ENCODE measurements at regions not wholly inside any gene's neighbourhood (a gene's known extent, or its start where the extent isn't known, plus 50 kb on each side); places are given as distances from the start of the nearest gene placed in this dataset.

DNA sequence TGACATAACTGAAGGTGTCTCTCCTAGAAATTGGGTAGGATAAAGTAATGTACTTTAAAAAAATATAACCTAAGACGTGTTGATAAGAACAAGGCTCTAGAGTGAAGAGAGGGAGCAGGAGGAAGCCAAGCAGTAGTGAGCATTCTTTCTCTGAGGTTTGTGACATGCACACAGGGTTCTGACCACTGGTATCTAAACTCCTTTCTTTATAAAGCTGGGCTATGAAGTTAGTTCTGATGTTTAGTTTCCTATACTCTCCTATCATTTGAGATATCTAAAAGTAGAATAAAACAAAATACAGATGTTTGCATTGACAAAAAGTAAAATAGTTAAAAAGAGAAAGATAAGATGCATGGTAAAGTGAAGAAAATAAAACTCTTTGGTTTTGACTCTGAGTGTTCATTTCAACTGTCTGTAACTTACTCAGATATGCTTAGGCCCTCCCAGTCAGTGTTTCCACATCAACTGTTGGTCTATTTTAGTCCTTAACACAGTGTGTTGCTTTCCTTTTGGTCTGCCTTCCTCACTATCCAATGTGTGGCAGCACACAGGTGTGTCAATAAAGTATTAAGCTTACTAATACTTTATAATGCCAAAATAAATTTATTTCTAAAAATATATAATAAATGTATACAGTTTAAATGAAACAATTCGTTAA, 543.5 kb downstream of the PTPRC start:
- DNase-seq (no peak), ATAC-seq (replicated peaks in 1 of 2) (peak; percentile 67 to 74)
- Mint-ChIP-seq H3K36me3 (ENCODE audit: insufficient read depth in 2 of 2) (no peaks in the 10 kb centered on the region), H3K27me3 (ENCODE audit: low read depth) (no peaks in the 10 kb centered on the region), H3K9me3 (no peaks in the 10 kb centered on the region), H3K27ac (no peak overlapping the region), H3K4me3 (no peak overlapping the region), H3K4me1 (ENCODE audit: low read depth) (peaks cover 13% of the 10 kb centered on the region)

DNA sequence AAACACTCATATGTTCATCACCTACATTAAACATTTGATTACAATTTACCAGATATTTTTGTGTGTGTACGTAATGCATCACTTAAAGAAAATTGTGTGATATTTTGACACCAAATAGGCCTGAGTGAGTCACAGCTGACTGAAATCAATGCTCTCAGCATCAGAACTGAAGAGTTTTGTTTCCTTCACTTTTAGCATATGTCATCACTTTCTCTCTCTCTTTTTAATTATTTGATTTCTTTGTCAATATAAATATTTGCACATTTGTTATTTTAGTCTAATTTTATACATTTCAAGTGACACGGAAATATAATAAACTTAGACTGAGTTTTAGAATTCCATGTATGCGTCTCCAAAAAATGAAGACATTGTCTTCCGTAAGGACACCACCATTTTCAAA, 545.3 kb downstream of the PTPRC start:
- Mint-ChIP-seq H3K4me1 (ENCODE audit: low read depth) (peaks cover 13% of the 10 kb centered on the region), H3K27ac (no peak overlapping the region), H3K9me3 (no peaks in the 10 kb centered on the region), H3K27me3 (ENCODE audit: low read depth) (no peaks in the 10 kb centered on the region), H3K36me3 (ENCODE audit: insufficient read depth in 2 of 2) (no peaks in the 10 kb centered on the region), H3K4me3 (no peak overlapping the region)
- ATAC-seq (replicated peaks in 1 of 2) (no peak), DNase-seq (no peak)

DNA sequence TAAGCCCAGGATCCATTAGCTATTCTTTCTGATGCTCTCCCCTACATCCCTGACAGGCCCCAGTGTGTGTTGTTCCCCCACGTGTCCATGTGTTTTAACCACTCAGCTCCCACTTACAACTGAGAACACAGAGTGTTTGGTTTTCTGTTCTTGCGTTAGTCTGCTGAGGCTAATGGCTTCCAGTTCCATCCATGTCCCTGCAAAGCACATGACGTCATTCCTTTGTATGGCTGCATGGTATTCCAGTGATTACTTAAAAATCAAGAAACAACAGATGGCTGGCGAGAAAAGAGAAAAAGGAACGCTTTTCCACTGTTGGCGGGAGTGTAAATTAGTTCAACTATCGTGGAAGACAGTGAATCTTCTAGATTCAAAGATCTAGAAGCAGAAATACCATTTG, 556.0 kb downstream of the PTPRC start:
- no peak overlapping the region for H3K27ac Mint-ChIP-seq
- ATAC-seq (replicated peaks in 1 of 2) (no peak), DNase-seq (no peak)
- H3K9me3 Mint-ChIP-seq = peaks cover 1 to 2% of the 10 kb centered on the region in 2 donors
- no peaks in the 10 kb centered on the region for H3K4me1 Mint-ChIP-seq (ENCODE audit: low read depth)
- H3K36me3 Mint-ChIP-seq (ENCODE audit: insufficient read depth in 2 of 2) = peaks cover 1 to 2% of the 10 kb centered on the region in 2 donors
- no peaks in the 10 kb centered on the region for H3K27me3 Mint-ChIP-seq (ENCODE audit: low read depth)
- H3K4me3 Mint-ChIP-seq = no peak overlapping the region

DNA sequence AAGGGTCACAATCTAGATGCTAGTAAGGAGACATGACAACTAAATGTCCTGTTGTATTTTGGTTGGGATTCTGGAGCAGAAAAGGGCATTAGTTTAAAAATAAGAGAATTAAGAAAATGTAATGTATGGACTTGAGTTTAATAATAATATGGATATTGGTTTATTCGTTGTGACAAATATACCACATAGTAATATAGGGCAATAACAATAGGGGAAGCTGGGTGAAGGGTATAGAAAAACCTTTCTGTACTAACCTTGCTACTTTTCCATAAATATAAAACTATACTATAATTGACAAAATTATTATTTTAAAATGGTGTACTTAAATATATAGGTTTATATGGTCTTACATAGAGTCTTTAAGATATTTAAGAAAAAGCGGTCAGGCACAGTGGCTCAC, 558.9 kb downstream of the PTPRC start:
- no peak overlapping the region for H3K4me3 Mint-ChIP-seq
- no peaks in the 10 kb centered on the region for H3K27me3 Mint-ChIP-seq (ENCODE audit: low read depth)
- H3K27ac Mint-ChIP-seq = no peak overlapping the region
- DNase-seq (no peak), ATAC-seq (replicated peaks in 1 of 2) (no peak)
- H3K4me1 Mint-ChIP-seq (ENCODE audit: low read depth) = no peaks in the 10 kb centered on the region
- peaks cover 1 to 2% of the 10 kb centered on the region in 2 donors for H3K9me3 Mint-ChIP-seq
- H3K36me3 Mint-ChIP-seq (ENCODE audit: insufficient read depth in 2 of 2) = peaks cover 1 to 2% of the 10 kb centered on the region in 2 donors

DNA sequence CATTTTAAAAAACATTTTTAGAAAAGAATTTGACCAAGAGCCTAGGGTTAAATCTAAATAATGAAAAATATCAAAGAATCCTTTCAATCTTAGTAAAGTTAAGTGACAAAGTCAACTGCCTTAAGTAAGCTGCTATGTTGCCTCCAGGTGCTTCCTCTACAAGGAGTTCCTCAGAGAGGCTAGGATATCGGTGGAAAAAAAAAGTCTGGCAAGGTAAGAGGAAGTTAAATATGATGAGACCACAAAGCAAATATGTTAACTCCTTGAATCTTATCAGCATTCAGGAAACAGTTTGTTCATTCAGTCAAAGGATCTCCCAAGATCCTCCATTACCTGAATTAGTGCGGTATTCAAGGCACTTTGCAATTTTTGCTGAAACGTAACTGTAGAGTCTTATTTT, 563.5 kb downstream of the PTPRC start:
- DNase-seq (no peak), ATAC-seq (replicated peaks in 1 of 2) (no peak)
- no peak overlapping the region for H3K4me3 Mint-ChIP-seq
- no peaks in the 10 kb centered on the region for H3K4me1 Mint-ChIP-seq (ENCODE audit: low read depth)
- no peaks in the 10 kb centered on the region for H3K9me3 Mint-ChIP-seq
- no peaks in the 10 kb centered on the region for H3K27me3 Mint-ChIP-seq (ENCODE audit: low read depth)
- no peaks in the 10 kb centered on the region for H3K36me3 Mint-ChIP-seq (ENCODE audit: insufficient read depth in 2 of 2)
- H3K27ac Mint-ChIP-seq = no peak overlapping the region

DNA sequence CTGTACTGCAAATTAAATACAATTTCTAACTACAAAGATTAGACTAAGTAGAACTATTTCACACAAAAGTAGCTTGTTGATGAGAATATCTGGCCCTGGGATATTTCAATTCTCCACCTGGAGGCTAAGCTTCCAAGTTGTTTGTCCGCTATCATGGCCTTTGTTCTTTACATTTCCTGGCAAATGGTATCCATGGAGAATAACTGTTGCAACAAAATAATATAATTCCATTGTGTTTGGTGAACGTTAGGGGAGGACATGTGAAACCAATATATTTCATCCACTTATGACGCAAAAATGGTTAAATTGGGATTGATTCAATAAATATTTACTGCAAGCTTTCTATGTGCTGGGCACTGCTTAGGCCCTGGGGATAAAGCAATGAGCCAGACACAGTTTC, 565.4 kb downstream of the PTPRC start:
- H3K9me3 Mint-ChIP-seq = no peaks in the 10 kb centered on the region
- H3K27ac Mint-ChIP-seq = no peak overlapping the region
- no peak for ATAC-seq (replicated peaks in 1 of 2)
- DNase-seq = no peak
- H3K36me3 Mint-ChIP-seq (ENCODE audit: insufficient read depth in 2 of 2) = no peaks in the 10 kb centered on the region
- no peaks in the 10 kb centered on the region for H3K4me1 Mint-ChIP-seq (ENCODE audit: low read depth)
- no peaks in the 10 kb centered on the region for H3K27me3 Mint-ChIP-seq (ENCODE audit: low read depth)
- H3K4me3 Mint-ChIP-seq = no peak overlapping the region

DNA sequence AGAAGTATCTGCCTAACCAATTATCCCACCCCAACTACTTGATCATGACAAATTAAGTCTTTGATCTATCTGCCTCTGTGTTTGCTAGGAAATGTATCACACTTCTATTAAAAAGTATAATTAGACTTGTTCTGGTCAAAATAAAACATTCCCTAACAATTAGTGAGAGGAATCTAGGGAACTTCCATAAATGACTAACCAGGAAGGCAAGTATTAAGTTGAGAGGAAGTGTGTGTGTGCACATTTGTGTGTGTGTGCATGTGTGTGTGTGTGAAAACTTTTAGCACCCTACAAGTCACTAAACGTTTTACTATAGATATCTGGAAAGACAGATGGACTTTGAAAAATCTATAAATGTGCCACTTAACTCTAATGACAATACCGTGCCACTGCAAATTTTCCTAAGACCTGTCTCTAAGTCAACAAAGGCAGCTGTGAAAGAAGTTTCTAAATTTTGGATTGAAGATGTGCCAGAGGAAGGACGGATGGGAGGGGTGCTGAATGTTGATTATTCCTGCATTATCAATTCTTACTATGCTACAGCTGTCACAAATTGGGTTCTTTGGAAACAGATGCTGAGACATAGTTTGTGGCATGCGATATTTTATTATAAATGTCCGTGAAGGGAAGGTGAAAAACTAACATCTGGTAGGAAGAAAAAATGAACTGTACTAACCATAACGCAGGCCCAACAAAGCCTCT, 567.1 kb downstream of the PTPRC start:
- Mint-ChIP-seq H3K4me1 (ENCODE audit: low read depth) (no peaks in the 10 kb centered on the region), H3K27ac (no peak overlapping the region), H3K36me3 (ENCODE audit: insufficient read depth in 2 of 2) (no peaks in the 10 kb centered on the region), H3K4me3 (no peak overlapping the region), H3K9me3 (peaks cover 0 to 2% of the 10 kb centered on the region in 2 donors), H3K27me3 (ENCODE audit: low read depth) (no peaks in the 10 kb centered on the region)
- DNase-seq (no peak), ATAC-seq (replicated peaks in 1 of 2) (no peak)

DNA sequence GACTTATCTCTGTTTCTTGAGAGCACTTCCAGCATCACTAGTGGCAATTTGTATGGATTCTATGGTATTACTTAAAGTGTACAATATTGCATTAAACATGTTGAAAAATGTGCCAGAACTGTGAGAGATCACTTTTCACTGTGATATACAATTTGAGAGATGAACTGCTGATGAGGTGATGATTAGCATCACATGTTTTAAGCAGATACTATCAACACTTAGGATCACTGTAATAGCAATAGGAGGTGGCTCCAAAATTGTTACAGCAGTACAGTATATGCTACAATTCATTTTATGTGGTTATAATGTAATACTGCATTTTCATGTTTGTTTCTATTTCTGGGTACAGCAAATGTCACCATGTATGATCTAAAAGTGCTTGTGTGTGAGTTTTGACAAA, 570.0 kb downstream of the PTPRC start:
- Mint-ChIP-seq H3K36me3 (ENCODE audit: insufficient read depth in 2 of 2) (no peaks in the 10 kb centered on the region), H3K27ac (no peak overlapping the region), H3K4me3 (no peak overlapping the region), H3K27me3 (ENCODE audit: low read depth) (no peaks in the 10 kb centered on the region), H3K4me1 (ENCODE audit: low read depth) (no peaks in the 10 kb centered on the region), H3K9me3 (peaks cover 0 to 2% of the 10 kb centered on the region in 2 donors)
- DNase-seq = no peak
- ATAC-seq (replicated peaks in 1 of 2) = no peak

DNA sequence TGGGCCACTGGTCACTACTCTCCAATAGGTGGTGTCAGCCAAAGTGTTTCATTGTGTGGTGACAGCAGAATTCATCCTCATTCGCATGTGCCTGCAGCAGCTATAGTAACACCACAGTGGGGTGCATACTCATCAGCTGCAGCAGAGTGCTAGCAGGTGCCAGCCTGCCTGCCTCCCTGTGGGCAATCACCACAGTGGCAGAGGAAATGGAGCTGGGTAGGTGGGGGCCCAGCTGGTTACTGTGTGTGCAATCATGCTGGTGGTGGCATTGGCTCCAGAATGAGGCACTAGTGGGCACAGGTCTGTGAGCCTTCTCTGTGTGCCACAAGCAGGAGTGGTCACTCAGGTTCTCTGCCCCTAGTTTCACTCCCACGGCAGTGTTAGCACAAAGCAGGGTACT, 579.2 kb downstream of the PTPRC start:
- Mint-ChIP-seq H3K4me3 (no peak overlapping the region), H3K4me1 (ENCODE audit: low read depth) (peaks cover 5% of the 10 kb centered on the region), H3K27ac (no peak overlapping the region), H3K9me3 (peaks cover 3 to 4% of the 10 kb centered on the region in 2 donors), H3K36me3 (ENCODE audit: insufficient read depth in 2 of 2) (peaks cover 0 to under 1% of the 10 kb centered on the region in 2 donors), H3K27me3 (ENCODE audit: low read depth) (no peaks in the 10 kb centered on the region)
- DNase-seq = no peak
- peak; percentile 36 to 70 for ATAC-seq (replicated peaks in 1 of 2)

DNA sequence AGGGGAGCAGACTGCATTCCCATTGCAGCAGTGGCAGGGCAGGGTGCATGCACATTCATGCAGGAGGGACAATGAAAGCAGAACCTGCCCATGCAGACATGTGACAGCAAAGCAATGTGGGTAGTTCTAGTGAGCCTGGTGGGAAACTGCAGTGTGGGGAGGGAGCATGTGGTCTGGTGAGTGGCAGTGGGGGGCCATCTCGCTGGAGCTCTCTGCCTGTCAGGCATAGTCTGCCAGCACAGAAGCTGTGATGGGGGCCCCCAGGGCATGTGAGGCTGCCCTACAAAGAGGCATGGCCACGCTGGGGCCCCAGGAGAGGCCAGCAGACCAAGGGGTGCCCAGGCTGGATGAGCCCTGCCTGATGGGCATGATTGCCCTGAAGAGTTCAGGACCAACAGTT, 579.7 kb downstream of the PTPRC start:
- H3K4me3 Mint-ChIP-seq = no peak overlapping the region
- H3K4me1 Mint-ChIP-seq (ENCODE audit: low read depth) = peaks cover 5% of the 10 kb centered on the region
- H3K27ac Mint-ChIP-seq = no peak overlapping the region
- ATAC-seq (replicated peaks in 1 of 2) = no peak
- no peaks in the 10 kb centered on the region for H3K27me3 Mint-ChIP-seq (ENCODE audit: low read depth)
- DNase-seq = no peak
- peaks cover 4 to 6% of the 10 kb centered on the region in 2 donors for H3K9me3 Mint-ChIP-seq
- H3K36me3 Mint-ChIP-seq (ENCODE audit: insufficient read depth in 2 of 2) = peaks cover 2 to 3% of the 10 kb centered on the region in 2 donors

DNA sequence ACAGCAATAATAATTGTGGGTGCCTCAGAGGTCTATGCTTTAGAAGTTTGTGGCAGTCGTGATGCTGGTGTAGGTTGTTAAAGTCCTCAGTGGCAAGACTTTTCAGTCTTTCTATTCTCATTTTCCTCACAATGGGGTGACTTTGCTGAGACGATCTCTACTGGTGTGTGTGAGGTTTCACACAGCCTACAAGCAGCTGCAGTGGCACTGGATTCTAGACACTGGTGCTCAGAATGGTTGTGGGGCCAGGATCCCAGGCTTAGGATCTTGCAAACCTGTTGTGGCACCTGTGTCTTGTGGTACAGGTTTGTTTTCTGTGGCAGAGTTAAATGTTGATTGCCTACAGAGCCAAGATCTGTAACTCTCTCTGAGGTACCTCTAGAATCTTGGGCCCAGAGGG, 581.2 kb downstream of the PTPRC start:
- peaks cover 2 to 6% of the 10 kb centered on the region in 2 donors for H3K9me3 Mint-ChIP-seq
- ATAC-seq (replicated peaks in 1 of 2) (no peak), DNase-seq (no peak)
- H3K27me3 Mint-ChIP-seq (ENCODE audit: low read depth) = no peaks in the 10 kb centered on the region
- peaks cover 10% of the 10 kb centered on the region for H3K4me1 Mint-ChIP-seq (ENCODE audit: low read depth)
- no peak overlapping the region for H3K4me3 Mint-ChIP-seq
- H3K36me3 Mint-ChIP-seq (ENCODE audit: insufficient read depth in 2 of 2) = peaks cover 2 to 3% of the 10 kb centered on the region in 2 donors
- no peak overlapping the region for H3K27ac Mint-ChIP-seq

DNA sequence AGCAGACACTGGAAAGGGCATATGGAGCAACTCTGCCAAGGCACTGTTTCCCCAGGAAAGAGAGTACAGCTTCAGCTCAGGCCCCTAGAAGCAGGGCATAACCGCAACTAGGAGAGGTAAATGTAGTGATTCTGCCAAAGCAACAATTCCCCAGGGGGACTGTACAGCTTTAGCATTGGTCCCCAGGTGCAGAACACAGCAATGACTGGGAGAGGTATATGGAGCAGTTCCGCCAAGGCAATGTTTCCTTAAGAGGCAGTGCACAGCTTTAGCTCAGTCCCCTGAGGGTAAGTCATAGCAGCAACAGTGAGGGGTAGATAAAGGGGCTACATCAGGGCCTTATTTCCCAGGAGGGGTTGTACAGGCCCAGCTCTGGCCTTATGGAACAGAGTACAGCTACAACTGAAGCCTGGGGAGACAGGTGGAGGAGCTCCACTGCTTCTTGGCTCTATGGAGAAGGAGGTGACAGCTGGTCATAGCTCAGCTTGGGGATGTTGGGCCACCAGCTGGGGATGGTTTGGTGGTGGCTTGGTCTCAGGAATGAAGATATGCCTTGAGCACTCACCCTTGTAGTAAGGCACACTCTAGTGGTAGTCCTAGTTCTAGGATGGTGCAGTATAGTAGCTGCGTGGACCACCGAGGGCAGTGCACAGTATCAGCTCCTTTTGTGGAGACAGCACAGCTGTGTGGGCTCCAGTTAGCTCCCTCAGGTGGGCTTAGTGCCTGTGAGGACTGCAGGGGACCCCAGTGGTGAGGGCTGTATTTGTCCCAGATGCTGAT, 582.7 kb downstream of the PTPRC start:
- Mint-ChIP-seq H3K9me3 (peaks cover 0 to 4% of the 10 kb centered on the region in 2 donors), H3K4me1 (ENCODE audit: low read depth) (peaks cover 24% of the 10 kb centered on the region), H3K4me3 (no peak overlapping the region), H3K27ac (no peak overlapping the region), H3K27me3 (ENCODE audit: low read depth) (no peaks in the 10 kb centered on the region), H3K36me3 (ENCODE audit: insufficient read depth in 2 of 2) (peaks cover 2 to 3% of the 10 kb centered on the region in 2 donors)
- DNase-seq = no peak
- ATAC-seq (replicated peaks in 1 of 2) = no peak

DNA sequence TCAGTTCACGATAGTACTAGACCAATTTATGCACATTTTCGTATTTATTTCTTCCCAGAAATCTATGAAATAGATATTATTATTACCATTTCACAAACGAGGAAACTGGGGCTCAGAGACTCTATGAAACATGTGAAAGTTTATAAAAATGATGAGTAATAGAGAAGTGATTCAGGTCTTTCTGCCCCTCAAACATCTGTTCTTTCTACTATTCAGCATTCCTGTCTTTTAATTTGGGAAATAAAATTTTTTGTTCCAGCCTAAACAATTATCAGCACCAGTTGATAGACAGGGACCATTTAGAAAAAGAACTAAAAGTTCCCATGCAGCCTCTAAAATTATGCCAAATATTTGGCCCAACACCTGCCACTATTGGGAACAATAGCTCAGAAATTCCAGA, 585.1 kb downstream of the PTPRC start:
- Mint-ChIP-seq H3K27ac (no peak overlapping the region), H3K4me1 (ENCODE audit: low read depth) (peaks cover 30% of the 10 kb centered on the region), H3K4me3 (no peak overlapping the region), H3K9me3 (peaks cover 0 to 4% of the 10 kb centered on the region in 2 donors), H3K36me3 (ENCODE audit: insufficient read depth in 2 of 2) (peaks cover 2 to 3% of the 10 kb centered on the region in 2 donors), H3K27me3 (ENCODE audit: low read depth) (no peaks in the 10 kb centered on the region)
- DNase-seq (no peak), ATAC-seq (replicated peaks in 1 of 2) (no peak)
